Right lobe of liver (tissue), 6 donors: ENCODE measurements at regions not wholly inside any gene's neighbourhood (a gene's known extent, or its start where the extent isn't known, plus 50 kb on each side); places are given as distances from the start of the nearest gene placed in this dataset.
A peak's percentile ranks its signal among the peaks of the same experiment; 100 is the strongest.

Source experiments
- ATAC-seq, 4 donors: fragments of 200-7000 bp; cut with Tn5 transposase; one replicate each; pipeline ENCODE4 v1.9.1; 2020; ENCODE audit warnings: mild to moderate bottlenecking in 4 of 4, moderate library complexity in 4 of 4
- DNase-seq, 3 donors: peaks; one replicate each; pipeline ENCODE4 v3.0.0-alpha.2; 2020
- H3K27ac ChIP-seq, 3 donors: fragments of 200-600 bp; one replicate each; pipeline ENCODE4 v1.8.0; 2022
- H3K27me3 ChIP-seq, 2 donors: fragments of 200-600 bp; one replicate each; pipeline ENCODE4 v1.8.0; 2022
- H3K36me3 ChIP-seq, 4 donors: fragments of 200-600 bp; sonication (generic) in 1 of 4; one replicate each; pipeline versions ENCODE4 v1.5.1 to v1.8.0; 2017 to 2022; ENCODE audit warnings: control low read depth in 1 of 4
- H3K4me1 ChIP-seq, 4 donors: fragments of 200-600 bp; sonication (generic) in 1 of 4; one replicate each; pipeline versions ENCODE4 v1.5.1 to v1.8.0; 2017 to 2022; ENCODE audit warnings: control low read depth in 1 of 4
- H3K4me3 ChIP-seq, 3 donors: fragments of 200-600 bp; one replicate each; pipeline ENCODE4 v1.8.0; 2022
- H3K9me3 ChIP-seq, 4 donors: fragments of 200-600 bp; sonication (generic) in 1 of 4; one replicate each; pipeline versions ENCODE4 v1.5.1 to v1.8.0; 2017 to 2022; ENCODE audit warnings: control low read depth in 1 of 4
- POLR2A ChIP-seq: fragments of 450-650 bp; IDR thresholded peaks from one replicate; pipeline ENCODE4 v1.6.1; 2017; ENCODE audit warnings: antibody characterized with exemption, mild to moderate bottlenecking
- WGBS: methylation state at CpG from one replicate; pipeline ENCODE4 v1.1.6; 2018; ENCODE audit warnings: low coverage, low lambda C conversion rate; ENCODE audit not compliant: insufficient coverage; ENCODE audit errors: missing lambda C conversion rate; 5-methylcytosine and 5-hydroxymethylcytosine counted together
- intact Hi-C, 2 donors: fragments of 100-400 bp; cut with DNase I; formaldehyde crosslinking; loops; one replicate each; pipeline versions ENCODE4 v1.11.2 to v1.14.1; 2022
- TF ChIP-seq, protein P1 (sequence below), 4 donors: fragments of 200-600 bp in 3 of 4; fragments of 450-650 bp in 1 of 4; IDR thresholded peaks; one replicate each; pipeline versions ENCODE4 v1.5.1 to v1.8.0; 2016 to 2022; ENCODE audit warnings: antibody characterized with exemption in 4 of 4, mild to moderate bottlenecking in 2 of 4
- donor health status: DM: no; HTN: yes; CAD: no.
- donor health status: DM: no; HTN: no; CAD: no.
- donor health status: DM: no; HTN: no; CAD: no.
- donor health status: DM: no; HTN: yes; CAD: no.
- donor health status: DM: no; HTN: yes; CAD: no.

DNA sequence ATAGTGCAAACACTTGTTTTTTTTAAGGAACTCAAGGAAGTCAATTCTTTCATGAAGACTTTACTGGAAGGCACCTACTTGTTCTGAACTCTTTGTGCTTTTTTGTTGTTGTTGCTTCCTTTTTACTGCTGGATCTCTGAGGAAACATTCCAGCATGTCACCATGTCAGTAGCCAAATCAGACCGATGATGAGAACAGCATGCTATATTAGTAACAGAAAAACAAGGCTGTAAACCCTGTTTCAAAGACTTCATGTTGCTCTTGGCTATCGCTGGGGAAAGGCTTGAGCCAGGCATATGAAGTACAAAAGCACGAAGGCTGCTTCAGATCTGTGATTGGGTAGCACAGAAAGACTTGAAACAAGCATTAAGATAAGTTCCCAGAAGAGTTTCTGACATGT, 125.6 kb upstream of the SLC5A12 start:
- Histone ChIP-seq H3K27me3 (no peaks in the 10 kb centered on the region), H3K36me3 (no peaks in the 10 kb centered on the region), H3K9me3 (no peaks in the 10 kb centered on the region), H3K4me1 (no peaks in the 10 kb centered on the region), H3K4me3 (no peak overlapping the region), H3K27ac (no peak overlapping the region)
- intact Hi-C loops = no loop called here
- TF ChIP-seq, protein P1, sequence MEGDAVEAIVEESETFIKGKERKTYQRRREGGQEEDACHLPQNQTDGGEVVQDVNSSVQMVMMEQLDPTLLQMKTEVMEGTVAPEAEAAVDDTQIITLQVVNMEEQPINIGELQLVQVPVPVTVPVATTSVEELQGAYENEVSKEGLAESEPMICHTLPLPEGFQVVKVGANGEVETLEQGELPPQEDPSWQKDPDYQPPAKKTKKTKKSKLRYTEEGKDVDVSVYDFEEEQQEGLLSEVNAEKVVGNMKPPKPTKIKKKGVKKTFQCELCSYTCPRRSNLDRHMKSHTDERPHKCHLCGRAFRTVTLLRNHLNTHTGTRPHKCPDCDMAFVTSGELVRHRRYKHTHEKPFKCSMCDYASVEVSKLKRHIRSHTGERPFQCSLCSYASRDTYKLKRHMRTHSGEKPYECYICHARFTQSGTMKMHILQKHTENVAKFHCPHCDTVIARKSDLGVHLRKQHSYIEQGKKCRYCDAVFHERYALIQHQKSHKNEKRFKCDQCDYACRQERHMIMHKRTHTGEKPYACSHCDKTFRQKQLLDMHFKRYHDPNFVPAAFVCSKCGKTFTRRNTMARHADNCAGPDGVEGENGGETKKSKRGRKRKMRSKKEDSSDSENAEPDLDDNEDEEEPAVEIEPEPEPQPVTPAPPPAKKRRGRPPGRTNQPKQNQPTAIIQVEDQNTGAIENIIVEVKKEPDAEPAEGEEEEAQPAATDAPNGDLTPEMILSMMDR (IDR thresholded peaks at IDR 0.05) = no peak
- no peak for TF ChIP-seq POLR2A
- ATAC-seq (no peak), DNase-seq (no peak)
- 73% methylated on average over 3 of the region's 3 CpGs for WGBS

DNA sequence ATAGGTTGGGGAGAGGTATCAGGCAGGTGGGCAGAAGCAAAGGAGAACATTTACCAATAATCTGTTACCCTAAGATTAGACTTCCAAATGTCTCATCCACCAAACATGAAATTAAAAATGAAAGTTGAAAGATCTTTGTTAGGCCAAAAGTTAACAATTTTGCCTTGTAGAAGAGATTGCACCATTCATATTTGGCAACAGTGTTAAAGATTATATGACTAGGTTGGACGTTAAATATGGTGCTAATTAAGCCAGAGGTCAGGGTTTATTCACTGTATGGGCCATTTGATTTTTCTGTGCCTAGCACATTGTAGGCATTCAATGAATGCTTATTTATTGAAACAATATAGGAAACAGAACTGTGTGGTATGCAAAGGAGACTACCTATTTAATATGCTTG, 126.1 kb upstream of the SLC5A12 start:
- intact Hi-C loops = no loop called here
- ATAC-seq (no peak), DNase-seq (no peak)
- Histone ChIP-seq H3K27ac (no peak overlapping the region), H3K27me3 (no peaks in the 10 kb centered on the region), H3K36me3 (no peaks in the 10 kb centered on the region), H3K4me1 (no peaks in the 10 kb centered on the region), H3K4me3 (no peak overlapping the region), H3K9me3 (no peaks in the 10 kb centered on the region)
- 20% methylated on average over 1 of the region's 1 CpG for WGBS
- TF ChIP-seq, protein P1 (IDR thresholded peaks at IDR 0.05) = no peak
- no peak for TF ChIP-seq POLR2A

DNA sequence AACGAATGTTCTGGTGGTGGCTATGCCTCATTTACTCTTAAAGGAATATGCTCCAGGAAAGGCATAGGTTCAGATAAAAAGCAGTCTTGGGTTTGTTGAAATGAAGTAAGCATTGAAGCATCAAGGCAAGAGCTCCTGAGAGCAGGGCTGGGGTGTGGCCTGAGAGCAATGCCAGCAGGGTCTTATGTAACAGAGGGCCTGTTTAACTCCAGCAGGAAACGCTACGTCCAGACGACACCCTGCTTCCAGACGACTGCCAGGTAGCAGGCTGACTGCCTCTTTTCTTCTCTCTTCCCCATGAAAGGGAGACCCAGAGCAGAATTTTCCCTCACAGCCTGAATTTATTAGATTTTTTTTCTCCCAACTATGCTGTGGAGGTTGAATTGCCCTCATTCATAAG, 127.2 kb upstream of the SLC5A12 start:
- 19% methylated on average over 2 of the region's 5 CpGs for WGBS
- peak in 3 of 4 donors; percentile 61 to 75 (median 65) for ATAC-seq
- no peaks in the 10 kb centered on the region for H3K36me3 ChIP-seq
- no peaks in the 10 kb centered on the region for H3K27me3 ChIP-seq
- no peaks in the 10 kb centered on the region for H3K4me1 ChIP-seq
- no peaks in the 10 kb centered on the region for H3K9me3 ChIP-seq
- peak in 1 of 3 donors; percentile 50 for DNase-seq
- no peak overlapping the region for H3K4me3 ChIP-seq
- TF ChIP-seq, protein P1 (IDR thresholded peaks at IDR 0.05) = no peak
- no peak for TF ChIP-seq POLR2A
- intact Hi-C loops = no loop called here
- H3K27ac ChIP-seq = no peak overlapping the region

DNA sequence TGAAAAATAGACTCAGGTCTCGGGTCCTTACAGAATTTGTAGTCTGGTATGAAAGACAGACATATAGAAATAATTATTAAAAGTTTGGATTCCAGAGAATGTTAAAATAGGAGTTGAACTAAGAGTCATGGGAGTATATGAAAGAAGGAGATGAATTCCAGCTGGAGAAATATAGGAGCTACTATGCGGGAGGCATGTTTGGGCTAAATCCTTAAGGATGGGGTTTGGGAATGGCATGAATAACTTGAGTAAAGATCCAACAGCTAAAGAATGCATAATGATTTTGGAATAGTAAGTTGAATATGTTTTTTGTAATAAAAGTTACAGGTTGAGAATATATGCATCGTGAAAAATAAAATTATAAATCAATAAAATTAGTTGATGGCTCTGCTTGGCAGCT, 129.4 kb upstream of the SLC5A12 start:
- Histone ChIP-seq H3K27ac (no peak overlapping the region), H3K36me3 (no peaks in the 10 kb centered on the region), H3K4me1 (no peaks in the 10 kb centered on the region), H3K4me3 (no peak overlapping the region), H3K9me3 (no peaks in the 10 kb centered on the region), H3K27me3 (no peaks in the 10 kb centered on the region)
- DNase-seq = no peak
- whole genome bisulfite sequencing = 77% methylated on average over 3 of the region's 3 CpGs
- TF ChIP-seq, protein P1 (IDR thresholded peaks at IDR 0.05) = no peak
- TF ChIP-seq POLR2A = no peak
- intact Hi-C loops = no loop called here
- ATAC-seq = no peak

DNA sequence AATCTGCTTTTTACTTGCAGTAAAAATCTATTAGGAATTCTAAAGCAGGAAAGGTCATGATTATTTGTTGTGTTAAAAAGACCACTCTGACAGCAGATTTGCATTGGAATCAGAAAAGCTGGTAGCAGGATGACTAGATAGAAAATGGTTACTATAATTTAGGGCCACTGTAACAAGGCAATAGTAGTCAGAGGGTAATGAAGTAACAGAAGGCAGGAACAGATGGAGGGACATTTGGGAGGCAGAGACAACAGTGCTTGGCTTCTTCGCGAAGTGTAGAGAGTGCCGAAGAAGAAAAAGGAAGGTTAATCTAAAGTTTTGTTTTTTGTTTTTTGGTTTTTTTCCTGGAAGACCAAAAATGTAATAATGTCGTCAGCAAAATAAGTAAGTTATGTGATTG, 129.8 kb upstream of the SLC5A12 start:
- DNase-seq (no peak), ATAC-seq (no peak)
- Histone ChIP-seq H3K4me3 (no peak overlapping the region), H3K9me3 (no peaks in the 10 kb centered on the region), H3K4me1 (no peaks in the 10 kb centered on the region), H3K36me3 (no peaks in the 10 kb centered on the region), H3K27me3 (no peaks in the 10 kb centered on the region), H3K27ac (no peak overlapping the region)
- intact Hi-C loops = no loop called here
- TF ChIP-seq POLR2A = no peak
- TF ChIP-seq, protein P1 (IDR thresholded peaks at IDR 0.05) = no peak
- 89% methylated on average over 4 of the region's 4 CpGs for WGBS
